ENCODE measurements at regions not wholly inside any gene's neighbourhood (a gene's known extent, or its start where the extent isn't known, plus 50 kb on each side); places are given as distances from the start of the nearest gene placed in this dataset.
A peak's percentile ranks its signal among the peaks of the same experiment; 100 is the strongest.

DNA sequence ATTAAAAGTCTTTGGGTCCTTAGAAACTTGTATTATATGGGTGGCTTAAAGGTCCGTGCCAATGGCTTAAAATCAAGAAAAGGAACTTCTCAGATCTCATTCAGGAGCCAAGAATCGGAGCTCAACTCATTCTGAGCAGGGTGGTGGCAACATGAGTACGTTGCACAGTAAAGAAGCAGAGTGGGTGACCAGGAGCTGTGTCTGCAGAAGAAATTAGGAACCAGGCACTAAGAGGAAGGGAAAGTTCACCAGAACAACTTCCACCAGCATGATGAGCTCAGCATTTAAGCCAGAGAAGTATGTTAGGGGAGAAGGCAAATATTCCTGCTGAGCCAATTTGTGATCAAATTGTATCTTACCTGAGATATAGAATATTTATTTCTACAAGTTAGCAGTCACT is 236.0 kb upstream of the NRP1 start:
- no peak for DNase-seq

GRCh38 chr10:33569702-33570101 is 235.2 kb upstream of the NRP1 start:
- DNase-seq: no peak

GRCh38 chr10:33566426-33566825 is 232.0 kb upstream of the NRP1 start:
- no peak for DNase-seq

GRCh38 chr10:33566001-33566400 is 231.5 kb upstream of the NRP1 start:
- DNase-seq: no peak

DNA sequence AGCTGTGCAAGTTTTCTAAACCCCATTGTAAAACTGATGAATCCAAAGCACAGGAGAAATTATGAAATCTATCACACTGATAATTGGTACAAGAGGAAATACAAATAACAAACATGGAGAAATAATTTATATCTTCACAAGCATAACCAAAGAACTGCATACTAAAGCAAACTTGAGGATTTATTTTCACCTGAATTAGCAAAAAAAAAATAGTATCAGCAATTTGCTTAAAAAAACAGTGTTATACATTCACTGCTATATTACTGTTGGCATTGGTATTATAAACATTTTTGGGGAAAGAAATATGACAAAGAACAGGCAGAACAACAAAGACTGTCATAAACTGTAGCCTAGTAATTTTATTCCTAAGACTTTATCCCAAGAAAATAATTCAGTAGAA is 230.8 kb upstream of the NRP1 start:
- no peak for DNase-seq

DNA sequence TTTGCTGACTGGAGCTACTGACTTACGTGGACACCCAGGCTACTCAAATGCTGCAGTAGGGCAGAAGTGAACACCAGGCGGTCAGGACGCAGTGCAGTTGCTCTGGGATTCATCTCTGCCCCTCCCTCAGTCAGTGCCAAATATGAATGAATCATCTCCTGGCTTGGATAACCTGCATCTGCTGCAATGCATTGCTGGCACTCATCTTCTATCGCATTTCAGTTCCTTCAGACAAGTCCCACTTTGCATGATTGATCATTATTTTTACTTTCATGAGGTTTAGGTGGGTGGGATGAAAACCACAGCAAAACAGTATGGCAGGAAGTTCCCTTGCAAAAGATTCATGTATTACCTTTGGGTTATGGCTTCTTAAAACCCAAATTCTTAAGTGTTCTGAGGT is 224.6 kb upstream of the NRP1 start:
- DNase-seq: no peak

- DNase-seq: no peak
These were observed 222.8 kb upstream of the NRP1 start for GRCh38 chr10:33557313-33557712.

DNA sequence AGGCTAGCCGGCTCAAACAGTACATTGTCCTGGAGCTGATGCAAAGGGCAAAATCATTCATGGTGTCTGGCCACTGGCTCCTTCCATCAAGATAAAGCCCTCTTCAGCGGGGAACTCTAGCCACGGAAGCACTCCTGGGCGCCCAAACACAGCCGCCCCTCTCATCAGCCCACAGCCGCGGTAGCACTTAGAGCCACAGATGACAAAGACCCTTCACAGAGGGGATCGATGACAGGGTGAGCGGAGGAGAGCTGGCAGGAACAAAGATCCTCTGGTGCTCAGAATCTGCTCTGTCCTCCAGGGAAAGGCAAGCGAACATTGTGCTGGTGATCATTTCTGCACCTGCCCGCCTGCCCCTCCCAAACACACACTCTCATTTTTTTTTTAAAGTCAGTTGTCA is 222.2 kb upstream of the NRP1 start:
- DNase-seq: no peak

DNA sequence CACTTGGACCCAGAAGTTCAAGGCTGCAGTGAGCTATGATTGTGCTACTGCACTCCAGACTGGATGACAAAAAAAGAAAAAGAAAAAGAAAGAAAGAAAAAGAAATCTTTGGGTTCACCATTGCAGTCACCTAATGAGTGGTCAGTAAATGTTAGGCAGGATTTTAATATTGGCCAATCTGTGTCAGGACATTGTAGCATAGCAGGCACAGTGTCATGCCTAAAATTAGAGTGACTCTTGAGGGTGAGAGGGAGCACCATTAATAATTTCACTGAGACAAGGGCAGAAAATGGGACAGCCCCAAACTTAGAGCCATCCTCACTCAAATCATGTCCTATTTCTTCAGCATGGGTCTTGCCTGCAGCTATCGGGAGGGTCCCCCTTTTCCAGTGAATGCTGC is 221.6 kb upstream of the NRP1 start:
- DNase-seq: no peak

GRCh38 chr10:33553748-33554571 is 219.5 kb upstream of the NRP1 start:
- DNase-seq: peak; percentile 3

DNA sequence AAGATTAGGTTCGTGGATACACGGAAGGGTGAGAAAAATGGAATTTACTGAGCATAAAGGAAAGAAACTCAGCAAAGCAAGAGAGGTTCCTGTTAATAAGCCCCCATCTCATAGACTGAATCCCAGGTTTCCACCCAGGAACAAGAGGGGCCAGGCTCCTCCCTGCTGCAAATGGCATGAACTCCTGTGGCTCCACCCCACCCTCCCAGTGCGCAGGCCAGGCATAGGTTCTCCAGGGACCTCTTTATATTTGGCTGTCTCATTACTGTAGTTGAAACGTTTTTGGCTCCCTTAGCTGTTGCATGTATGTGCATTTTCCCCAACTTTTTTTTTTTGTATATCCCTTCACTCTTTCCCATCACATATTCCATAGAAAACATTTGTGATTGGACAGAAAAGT is 217.8 kb upstream of the NRP1 start:
- DNase-seq: no peak

DNA sequence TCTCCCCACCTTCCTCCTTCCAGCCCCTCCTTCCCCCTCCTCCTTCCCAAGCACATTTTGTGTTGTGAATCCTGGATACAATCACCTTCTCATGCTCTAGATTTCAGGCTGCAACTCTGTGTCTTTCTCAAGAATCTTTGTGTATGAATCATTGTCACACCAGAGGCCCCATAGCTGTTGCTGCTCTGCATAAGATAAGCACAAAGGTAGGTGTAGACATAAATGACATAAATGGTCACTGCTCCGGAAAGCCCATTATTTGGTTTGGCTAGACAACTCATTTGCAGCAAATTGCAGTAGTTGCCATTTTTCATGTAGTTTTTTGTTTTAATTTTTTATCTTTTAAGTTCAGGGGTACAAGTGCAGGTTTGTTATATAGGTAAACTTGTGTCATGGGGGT is 216.3 kb upstream of the NRP1 start:
- DNase-seq: no peak

- DNase-seq: peak; percentile 17
These were observed 213.5 kb upstream of the NRP1 start for GRCh38 chr10:33547976-33548375.

DNA sequence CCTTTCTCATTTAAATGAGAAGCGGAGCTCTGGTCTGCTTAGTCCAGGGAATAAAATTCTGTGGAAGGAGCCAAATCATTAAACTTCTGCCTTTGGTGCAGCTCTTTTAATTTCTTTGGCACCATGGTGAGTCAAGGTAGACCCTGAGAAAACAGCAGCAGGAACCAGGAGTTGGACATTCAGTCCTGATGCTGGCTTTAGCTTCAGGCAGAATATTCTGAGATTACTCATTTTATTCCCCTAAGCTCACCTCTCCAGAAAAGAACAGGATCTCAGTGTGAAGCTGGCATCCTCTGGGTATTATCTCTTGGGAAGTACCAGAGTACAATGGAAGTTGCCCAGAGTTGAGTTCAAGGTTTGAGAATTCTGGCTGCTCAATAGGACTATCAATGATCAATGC is 211.6 kb upstream of the NRP1 start:
- DNase-seq: no peak

DNA sequence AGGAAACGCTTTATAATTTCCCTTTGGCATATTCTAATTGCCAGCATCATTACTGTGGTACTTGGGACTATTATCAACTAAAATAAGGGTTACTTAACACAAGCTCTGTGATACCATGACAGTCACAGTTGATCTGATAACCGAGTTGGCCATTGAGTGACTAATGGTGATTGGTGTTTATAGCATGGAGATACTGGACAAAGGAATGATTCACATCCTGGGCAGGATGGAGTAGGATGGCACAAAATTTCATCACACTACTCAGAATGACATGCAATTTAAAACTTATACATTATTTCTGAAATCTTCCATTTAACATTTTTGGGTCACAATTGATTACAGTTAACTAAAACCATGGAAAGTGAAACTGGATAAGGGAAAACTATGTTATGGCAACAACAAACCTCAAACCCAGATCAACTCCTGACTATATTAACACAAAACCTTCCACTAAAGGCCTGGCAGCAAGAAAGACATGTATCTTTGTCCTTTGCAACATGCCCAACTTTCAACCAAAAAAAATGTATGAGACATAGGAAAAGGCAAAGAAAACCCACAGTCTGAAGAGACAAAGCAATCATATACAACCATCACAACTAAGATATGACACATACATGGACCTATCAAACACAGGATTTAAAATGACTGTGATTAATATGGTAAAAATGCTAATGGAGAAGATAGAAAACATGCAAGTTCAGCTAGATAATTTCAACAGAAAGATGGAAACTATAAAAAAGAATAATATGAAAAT is 208.5 kb upstream of the NRP1 start:
- no peak for DNase-seq

GRCh38 chr10:33539116-33539515 is 204.6 kb upstream of the NRP1 start:
- no peak for DNase-seq

DNA sequence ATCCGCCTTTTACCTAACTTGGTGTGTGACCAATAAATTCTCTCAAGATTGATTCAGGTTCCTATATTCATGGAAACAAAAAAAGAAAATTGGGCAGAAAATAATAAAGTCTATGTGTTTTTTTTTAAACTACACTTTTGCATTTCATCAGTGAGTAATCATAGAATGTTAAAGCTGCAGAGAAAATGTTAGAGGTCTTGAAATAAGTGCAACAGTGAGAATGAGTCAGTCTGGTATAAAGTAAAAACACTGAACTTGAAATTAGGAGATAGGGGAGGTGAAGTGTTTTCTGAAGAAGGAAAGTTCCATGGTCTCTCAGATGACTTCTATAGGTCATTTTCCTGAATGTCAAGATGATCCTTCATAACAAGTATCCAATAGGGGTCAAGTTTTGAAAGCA is 202.6 kb upstream of the NRP1 start:
- no peak for DNase-seq

- DNase-seq: no peak
These were observed 202.0 kb upstream of the NRP1 start for GRCh38 chr10:33536508-33536907.

- DNase-seq: no peak
These were observed 201.4 kb upstream of the NRP1 start for GRCh38 chr10:33535866-33536265.

DNA sequence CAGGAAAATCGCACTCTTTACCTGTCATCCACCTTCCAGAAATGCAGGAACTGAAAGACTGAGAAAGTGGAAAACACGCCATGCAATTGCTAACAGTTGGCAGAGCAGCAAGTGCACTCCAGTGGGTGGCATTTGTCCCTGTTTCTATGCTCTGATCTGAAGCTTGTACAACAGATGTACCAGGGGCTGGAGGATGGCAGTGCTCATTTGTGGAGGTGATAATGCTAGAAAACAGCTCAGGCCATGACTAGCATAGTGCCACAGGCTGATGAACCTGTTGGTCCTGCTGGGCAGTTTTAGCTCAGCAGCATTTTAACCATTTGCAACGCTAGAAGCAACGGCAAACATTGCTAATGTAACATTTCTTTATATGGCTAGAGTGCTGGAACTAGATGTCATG is 199.9 kb upstream of the NRP1 start:
- DNase-seq: no peak

DNA sequence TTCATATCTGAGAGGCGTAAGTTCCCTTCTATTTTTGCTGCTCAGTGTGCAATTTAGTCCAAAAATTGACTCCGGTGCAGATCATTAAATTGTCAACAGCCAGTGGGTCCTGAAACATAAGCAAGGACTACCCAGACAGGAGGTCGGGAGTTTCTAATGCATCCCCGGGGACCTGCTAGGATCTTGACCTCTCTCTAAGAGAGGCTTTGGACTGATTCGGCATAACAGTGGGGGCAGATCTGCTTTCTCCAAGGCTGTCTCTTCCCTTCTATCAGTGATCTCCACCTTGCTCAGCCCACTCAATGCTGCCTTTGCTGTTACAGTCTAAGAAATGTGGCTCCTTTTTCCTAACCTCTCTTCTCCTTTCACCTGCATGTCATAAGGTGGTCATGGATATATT is 199.1 kb upstream of the NRP1 start:
- DNase-seq: no peak

- no peak for DNase-seq
These were observed 198.4 kb upstream of the NRP1 start for GRCh38 chr10:33532901-33533300.

- no peak for DNase-seq
These were observed 194.8 kb upstream of the NRP1 start for GRCh38 chr10:33529234-33529633.

DNA sequence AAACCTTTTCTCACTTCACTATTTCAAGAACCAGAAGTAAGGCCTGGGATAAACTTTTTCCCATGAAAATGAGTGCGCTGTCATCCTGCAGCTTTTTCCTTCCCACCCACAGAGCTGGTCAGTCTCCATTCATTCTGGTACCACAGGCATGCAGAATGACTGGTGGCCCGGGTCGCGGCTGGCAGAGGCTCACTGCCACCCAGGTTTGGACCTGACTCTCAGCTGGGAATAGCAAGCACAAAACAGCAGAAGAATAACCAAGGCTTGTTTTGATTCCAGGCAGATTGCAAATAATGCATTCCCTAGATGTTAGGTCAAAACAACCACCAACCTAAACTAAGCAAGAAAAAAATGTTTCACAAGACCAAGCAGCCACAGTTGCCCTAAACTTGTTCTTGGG is 190.5 kb upstream of the NRP1 start:
- DNase-seq: no peak

- no peak for DNase-seq
These were observed 189.6 kb upstream of the NRP1 start for GRCh38 chr10:33524041-33524440.
